Chondrocyte (in vitro differentiated cells): ENCODE measurements at regions not wholly inside any gene's neighbourhood (a gene's known extent, or its start where the extent isn't known, plus 50 kb on each side); places are given as distances from the start of the nearest gene placed in this dataset.

Experiments used
- DNase-seq: peaks from one replicate; pipeline ENCODE4 v3.0.0; 2021; ENCODE audit warnings: mixed read lengths, low spot score
- H3K27ac Mint-ChIP-seq: one replicate; pipeline ENCODE4 v1.8.0; 2021; ENCODE audit warnings: mild to moderate bottlenecking, moderate library complexity, mixed read lengths; ENCODE audit not compliant: unreplicated experiment
- H3K27me3 Mint-ChIP-seq: 2 replicates; pipeline ENCODE4 v1.8.0; 2021; ENCODE audit warnings: low read depth, mixed read lengths
- H3K36me3 Mint-ChIP-seq: 2 replicates; pipeline ENCODE4 v1.8.0; 2021; ENCODE audit warnings: low read depth, mixed read lengths
- H3K4me1 Mint-ChIP-seq: 2 replicates; pipeline ENCODE4 v1.8.0; 2021; ENCODE audit warnings: low read depth, mild to moderate bottlenecking, mixed read lengths
- H3K4me3 Mint-ChIP-seq: one replicate; pipeline ENCODE4 v1.8.0; 2021; ENCODE audit warnings: mild to moderate bottlenecking, moderate library complexity, mixed read lengths; ENCODE audit not compliant: unreplicated experiment
- H3K9me3 Mint-ChIP-seq: 2 replicates; pipeline ENCODE4 v1.8.0; 2021; ENCODE audit warnings: low read depth, mixed read lengths
- TF ChIP-seq, protein P1 (sequence below): fragments of 200-600 bp; sonication (generic); IDR thresholded peaks from 2 replicates; pipeline ENCODE4 v1.5.0; 2021; ENCODE audit warnings: antibody characterized with exemption, mild to moderate bottlenecking, moderate library complexity

DNA sequence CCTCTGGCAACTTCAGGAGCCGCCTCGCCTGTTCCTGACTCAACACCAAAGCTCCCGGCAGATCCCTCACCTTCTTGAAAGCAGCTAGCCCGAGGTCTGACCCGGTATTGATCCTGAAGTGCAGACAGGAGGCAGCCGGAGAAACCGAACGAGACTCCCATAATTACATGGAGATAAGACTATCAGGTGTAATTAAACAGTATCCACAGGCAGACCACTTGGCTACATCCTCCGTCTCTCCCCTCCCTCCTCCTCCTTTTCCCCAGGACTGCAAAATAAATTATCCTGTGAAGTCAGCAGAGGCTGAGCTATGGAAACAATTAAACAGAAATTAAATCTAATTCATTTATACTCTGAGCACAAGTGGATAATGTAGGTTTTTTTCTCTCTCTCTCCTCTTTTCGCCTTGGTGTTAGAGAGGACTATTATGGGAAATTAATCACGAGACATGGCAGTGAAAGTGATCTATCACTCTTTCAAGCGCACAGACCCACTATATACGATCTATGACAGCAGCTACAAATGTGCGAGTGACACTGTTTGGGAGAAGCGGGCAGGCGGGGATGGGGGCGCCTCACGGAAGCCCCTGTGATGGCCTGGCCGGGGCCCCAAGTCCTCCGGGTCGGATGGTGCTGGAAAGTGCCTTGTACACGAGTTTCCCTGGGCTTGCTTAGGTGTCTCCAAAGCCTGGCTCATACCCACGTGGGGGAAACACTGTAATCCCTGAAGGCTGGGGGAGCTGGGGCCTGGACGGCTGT is 92.8 kb downstream of the RBFOX3 start:
- H3K4me3 Mint-ChIP-seq, result no peak overlapping the region
- no peaks in the 10 kb centered on the region for H3K9me3 Mint-ChIP-seq
- no peak overlapping the region for H3K27ac Mint-ChIP-seq
- H3K27me3 Mint-ChIP-seq, result peaks cover 31% of the 10 kb centered on the region
- no peak for DNase-seq
- no peaks in the 10 kb centered on the region for H3K36me3 Mint-ChIP-seq
- no peaks in the 10 kb centered on the region for H3K4me1 Mint-ChIP-seq
- TF ChIP-seq, protein P1, sequence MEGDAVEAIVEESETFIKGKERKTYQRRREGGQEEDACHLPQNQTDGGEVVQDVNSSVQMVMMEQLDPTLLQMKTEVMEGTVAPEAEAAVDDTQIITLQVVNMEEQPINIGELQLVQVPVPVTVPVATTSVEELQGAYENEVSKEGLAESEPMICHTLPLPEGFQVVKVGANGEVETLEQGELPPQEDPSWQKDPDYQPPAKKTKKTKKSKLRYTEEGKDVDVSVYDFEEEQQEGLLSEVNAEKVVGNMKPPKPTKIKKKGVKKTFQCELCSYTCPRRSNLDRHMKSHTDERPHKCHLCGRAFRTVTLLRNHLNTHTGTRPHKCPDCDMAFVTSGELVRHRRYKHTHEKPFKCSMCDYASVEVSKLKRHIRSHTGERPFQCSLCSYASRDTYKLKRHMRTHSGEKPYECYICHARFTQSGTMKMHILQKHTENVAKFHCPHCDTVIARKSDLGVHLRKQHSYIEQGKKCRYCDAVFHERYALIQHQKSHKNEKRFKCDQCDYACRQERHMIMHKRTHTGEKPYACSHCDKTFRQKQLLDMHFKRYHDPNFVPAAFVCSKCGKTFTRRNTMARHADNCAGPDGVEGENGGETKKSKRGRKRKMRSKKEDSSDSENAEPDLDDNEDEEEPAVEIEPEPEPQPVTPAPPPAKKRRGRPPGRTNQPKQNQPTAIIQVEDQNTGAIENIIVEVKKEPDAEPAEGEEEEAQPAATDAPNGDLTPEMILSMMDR, result no peak

DNA sequence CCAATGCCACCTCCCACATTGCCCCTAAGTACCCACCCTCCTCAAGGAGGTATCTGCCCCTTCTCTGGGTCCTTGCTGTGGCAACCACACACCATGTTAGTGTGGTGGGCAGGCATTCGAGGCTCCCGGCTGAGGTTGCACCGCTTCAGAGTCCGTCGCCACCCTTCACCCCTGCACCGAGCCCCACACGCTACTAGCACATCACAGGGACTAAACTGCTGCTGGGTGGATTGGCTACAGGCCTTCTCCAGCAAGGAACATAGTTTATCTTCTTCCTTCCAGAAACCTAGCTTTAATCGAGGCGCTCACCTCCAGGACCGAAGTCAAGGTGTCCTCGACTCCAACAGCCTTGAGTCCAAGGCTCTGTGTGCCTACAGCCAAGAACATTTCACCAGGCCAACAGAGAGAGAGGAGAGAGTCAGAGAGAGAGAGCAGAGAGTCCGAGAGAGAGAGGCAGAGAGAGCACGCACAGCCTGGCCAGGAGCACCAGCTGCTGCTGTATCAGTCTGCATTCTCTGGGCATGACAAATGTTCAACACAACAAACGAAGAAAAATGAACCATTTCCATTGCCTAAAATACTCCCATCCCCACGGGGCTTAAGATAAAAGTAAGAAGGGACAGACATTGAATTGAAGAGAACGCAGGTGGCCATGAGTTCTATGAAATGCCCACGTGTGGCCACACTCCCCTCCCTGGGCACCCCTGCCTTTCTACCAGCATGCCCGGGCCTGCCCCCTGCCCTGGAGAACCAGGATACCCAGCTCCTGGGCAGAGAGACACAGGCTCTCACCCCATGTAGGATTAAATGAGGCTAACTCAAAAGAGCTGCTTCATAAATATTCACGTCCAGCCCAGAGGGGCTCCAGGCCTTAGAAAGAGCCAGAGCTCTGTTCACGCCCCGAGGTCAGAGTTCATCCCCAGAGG is 94.9 kb downstream of the RBFOX3 start:
- H3K27me3 Mint-ChIP-seq, result peaks cover 28% of the 10 kb centered on the region
- TF ChIP-seq, protein P1, result no peak
- no peak for DNase-seq
- H3K36me3 Mint-ChIP-seq, result no peaks in the 10 kb centered on the region
- H3K4me3 Mint-ChIP-seq, result no peak overlapping the region
- H3K4me1 Mint-ChIP-seq, result no peaks in the 10 kb centered on the region
- no peak overlapping the region for H3K27ac Mint-ChIP-seq
- H3K9me3 Mint-ChIP-seq, result no peaks in the 10 kb centered on the region

DNA sequence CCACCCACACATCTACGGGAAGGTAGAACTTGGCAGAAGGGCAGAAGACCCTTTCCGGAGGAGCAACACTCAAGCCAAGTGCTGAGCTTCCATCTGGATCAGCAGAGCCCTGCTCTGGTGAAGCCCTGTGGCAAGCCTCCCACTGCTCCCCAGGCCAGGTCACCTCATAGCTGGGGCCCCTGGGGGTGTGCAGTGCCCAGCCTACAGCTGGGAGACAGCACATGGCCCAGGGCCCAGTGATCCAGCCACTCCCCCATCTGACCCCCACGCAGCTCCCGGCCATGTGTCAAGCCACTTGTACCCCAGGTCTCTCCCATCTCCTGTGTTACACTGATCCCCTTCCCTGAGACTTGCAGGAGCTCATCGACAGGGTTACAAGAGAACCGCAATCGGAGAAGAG is 95.7 kb downstream of the RBFOX3 start:
- Mint-ChIP-seq H3K9me3 (no peaks in the 10 kb centered on the region), H3K36me3 (no peaks in the 10 kb centered on the region), H3K4me1 (no peaks in the 10 kb centered on the region), H3K27me3 (peaks cover 30% of the 10 kb centered on the region), H3K4me3 (no peak overlapping the region), H3K27ac (no peak overlapping the region)
- no peak for DNase-seq
- TF ChIP-seq, protein P1, result no peak

GRCh38 chr17:79513820-79514535 is 96.9 kb downstream of the RBFOX3 start:
- Mint-ChIP-seq H3K36me3 (no peaks in the 10 kb centered on the region), H3K27me3 (peaks cover 30% of the 10 kb centered on the region), H3K4me3 (no peak overlapping the region), H3K4me1 (no peaks in the 10 kb centered on the region), H3K9me3 (no peaks in the 10 kb centered on the region), H3K27ac (no peak overlapping the region)
- TF ChIP-seq, protein P1, result no peak
- DNase-seq, result no peak

DNA sequence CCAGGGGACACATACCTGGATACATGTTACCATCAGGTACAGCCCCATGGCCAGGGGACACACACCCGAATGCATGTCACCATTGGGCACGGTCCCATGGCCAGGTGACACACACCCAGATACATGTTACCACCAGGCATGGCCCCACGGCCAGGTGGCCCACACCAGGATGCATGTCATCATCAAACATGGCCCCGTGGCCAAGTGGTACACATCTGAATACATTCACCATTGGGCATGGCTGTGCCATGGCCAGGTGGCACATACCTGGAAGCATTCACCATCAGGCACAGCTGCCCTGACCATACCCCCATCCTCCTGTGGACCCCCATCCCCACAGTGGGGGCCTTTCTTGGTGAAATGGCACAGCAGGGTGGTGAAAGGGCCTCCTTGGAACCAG is 97.6 kb downstream of the RBFOX3 start:
- Mint-ChIP-seq H3K36me3 (no peaks in the 10 kb centered on the region), H3K27ac (no peak overlapping the region), H3K4me3 (no peak overlapping the region), H3K4me1 (no peaks in the 10 kb centered on the region), H3K9me3 (no peaks in the 10 kb centered on the region), H3K27me3 (peaks cover 24% of the 10 kb centered on the region)
- TF ChIP-seq, protein P1, result no peak
- no peak for DNase-seq
